Neural progenitor cell (in vitro differentiated cells): ENCODE measurements at regions not wholly inside any gene's neighbourhood (a gene's known extent, or its start where the extent isn't known, plus 50 kb on each side); places are given as distances from the start of the nearest gene placed in this dataset.

Source experiments
- DNase-seq: peaks from one replicate; pipeline ENCODE4 v3.0.0-alpha.2; 2016; ENCODE audit warnings: low spot score
- H2AFZ ChIP-seq: fragments of 200-600 bp; sonication (generic); replicated peaks from 2 replicates; pipeline ENCODE4 v1.6.1; 2016; ENCODE audit warnings: antibody characterized with exemption
- H3F3A ChIP-seq: fragments of 200-600 bp; sonication (generic); 2 replicates; pipeline ENCODE4 v1.6.1; 2016; ENCODE audit warnings: antibody characterized with exemption, low read depth
- H3K27ac ChIP-seq: fragments of 200-600 bp; sonication (generic); 2 replicates; pipeline ENCODE4 v1.5.1; 2016; ENCODE audit warnings: mild to moderate bottlenecking
- H3K27me3 ChIP-seq: fragments of 200-600 bp; sonication (generic); 2 replicates; pipeline ENCODE4 v1.6.1; 2016; ENCODE audit warnings: mild to moderate bottlenecking, moderate library complexity
- H3K36me3 ChIP-seq: fragments of 200-600 bp; sonication (generic); 2 replicates; pipeline ENCODE4 v1.5.1; 2016
- H3K4me1 ChIP-seq: fragments of 200-600 bp; sonication (generic); 2 replicates; pipeline ENCODE4 v1.6.1; 2016; ENCODE audit warnings: mixed run types
- H3K4me2 ChIP-seq: fragments of 200-600 bp; sonication (generic); 2 replicates; pipeline ENCODE4 v1.6.1; 2016
- H3K4me3 ChIP-seq: fragments of 200-600 bp; sonication (generic); 2 replicates; pipeline ENCODE4 v1.5.1; 2016
- H3K79me2 ChIP-seq: fragments of 200-600 bp; sonication (generic); 2 replicates; pipeline ENCODE4 v1.6.1; 2016; ENCODE audit warnings: low read depth
- H3K9ac ChIP-seq: fragments of 200-600 bp; sonication (generic); 2 replicates; pipeline ENCODE4 v1.6.1; 2016
- H3K9me3 ChIP-seq: fragments of 200-600 bp; sonication (generic); 2 replicates; pipeline ENCODE4 v1.5.1; 2016; ENCODE audit warnings: low read depth
- H4K20me1 ChIP-seq: fragments of 200-600 bp; sonication (generic); 2 replicates; pipeline ENCODE4 v1.6.1; 2016; ENCODE audit warnings: low read depth
- H3K27ac Mint-ChIP-seq: 3 replicates; pipeline ENCODE4 v1.8.0; 2021; ENCODE audit warnings: mixed read lengths
- H3K27me3 Mint-ChIP-seq: 2 replicates; pipeline ENCODE4 v1.8.0; 2022; ENCODE audit warnings: low read depth, mild to moderate bottlenecking, inconsistent platforms, moderate library complexity, mixed read lengths; ENCODE audit not compliant: insufficient read depth
- H3K36me3 Mint-ChIP-seq: 3 replicates; pipeline ENCODE4 v1.8.0; 2021; ENCODE audit warnings: mixed read lengths
- H3K4me1 Mint-ChIP-seq: 3 replicates; pipeline ENCODE4 v1.8.0; 2021; ENCODE audit warnings: mixed read lengths
- H3K4me3 Mint-ChIP-seq: 3 replicates; pipeline ENCODE4 v1.8.0; 2021; ENCODE audit warnings: mild to moderate bottlenecking, moderate library complexity, mixed read lengths
- H3K9me3 Mint-ChIP-seq: 3 replicates; pipeline ENCODE4 v1.8.0; 2020; ENCODE audit warnings: mixed read lengths
- CTCF ChIP-seq: fragments of 200-600 bp; sonication (generic); IDR thresholded peaks from 2 replicates; pipeline ENCODE4 v1.5.1; 2017; ENCODE audit warnings: antibody characterized with exemption, mild to moderate bottlenecking
- EZH2 ChIP-seq: fragments of 200-600 bp; sonication (generic); IDR thresholded peaks from 2 replicates; pipeline ENCODE4 v1.6.1; 2017; ENCODE audit warnings: antibody characterized with exemption, mild to moderate bottlenecking, moderate library complexity
- EZH2phosphoT487 ChIP-seq: fragments of 200-600 bp; sonication (generic); IDR thresholded peaks from 2 replicates; pipeline ENCODE4 v1.6.1; 2017; ENCODE audit warnings: antibody characterized with exemption

- Histone ChIP-seq H3F3A (no peaks in the 10 kb centered on the region), H3K4me2 (no peak overlapping the region), H3K36me3 (no peaks in the 10 kb centered on the region), H2AFZ (no peak overlapping the region), H3K9ac (no peak overlapping the region), H3K9me3 (no peaks in the 10 kb centered on the region), H3K4me3 (no peak overlapping the region), H3K27me3 (no peaks in the 10 kb centered on the region), H4K20me1 (no peaks in the 10 kb centered on the region), H3K27ac (no peak overlapping the region), H3K79me2 (no peaks in the 10 kb centered on the region), H3K4me1 (peaks cover 3% of the 10 kb centered on the region)
- no peaks in the 10 kb centered on the region for H3K36me3 Mint-ChIP-seq
- no peaks in the 10 kb centered on the region for H3K27me3 Mint-ChIP-seq
- H3K27ac Mint-ChIP-seq: no peak overlapping the region
- no peak for DNase-seq
- peaks cover 9% of the 10 kb centered on the region for H3K9me3 Mint-ChIP-seq
- no peaks in the 10 kb centered on the region for H3K4me1 Mint-ChIP-seq
- TF ChIP-seq EZH2phosphoT487 (no peak), CTCF (no peak), EZH2 (no peak)
- no peak overlapping the region for H3K4me3 Mint-ChIP-seq
These were observed 87.9 kb downstream of the ATP23 start for GRCh38 chr12:58029260-58029659.

- Mint-ChIP-seq H3K4me3 (no peak overlapping the region), H3K27me3 (no peaks in the 10 kb centered on the region), H3K27ac (no peak overlapping the region), H3K36me3 (no peaks in the 10 kb centered on the region), H3K9me3 (peaks cover 18% of the 10 kb centered on the region), H3K4me1 (no peaks in the 10 kb centered on the region)
- Histone ChIP-seq H3F3A (no peaks in the 10 kb centered on the region), H3K27me3 (no peaks in the 10 kb centered on the region), H3K9ac (no peak overlapping the region), H4K20me1 (no peaks in the 10 kb centered on the region), H3K4me1 (peaks cover 3% of the 10 kb centered on the region), H3K4me2 (no peak overlapping the region), H3K79me2 (no peaks in the 10 kb centered on the region), H3K27ac (no peak overlapping the region), H2AFZ (no peak overlapping the region), H3K9me3 (peaks cover 7% of the 10 kb centered on the region), H3K36me3 (no peaks in the 10 kb centered on the region), H3K4me3 (no peak overlapping the region)
- DNase-seq: no peak
- no peak for TF ChIP-seq EZH2
- TF ChIP-seq CTCF: no peak
- TF ChIP-seq EZH2phosphoT487: no peak
These were observed 89.4 kb downstream of the ATP23 start for GRCh38 chr12:58030566-58031279.

- no peak for DNase-seq
- Histone ChIP-seq H3F3A (no peaks in the 10 kb centered on the region), H3K4me1 (peaks cover 3% of the 10 kb centered on the region), H3K4me2 (no peak overlapping the region), H4K20me1 (no peaks in the 10 kb centered on the region), H3K79me2 (no peaks in the 10 kb centered on the region), H3K9ac (no peak overlapping the region), H3K9me3 (peaks cover 13% of the 10 kb centered on the region), H3K4me3 (no peak overlapping the region), H3K27ac (no peak overlapping the region), H2AFZ (no peak overlapping the region), H3K27me3 (no peaks in the 10 kb centered on the region), H3K36me3 (no peaks in the 10 kb centered on the region)
- H3K4me3 Mint-ChIP-seq: no peak overlapping the region
- no peaks in the 10 kb centered on the region for H3K36me3 Mint-ChIP-seq
- TF ChIP-seq EZH2phosphoT487: no peak
- TF ChIP-seq EZH2: no peak
- no peak for TF ChIP-seq CTCF
- H3K4me1 Mint-ChIP-seq: no peaks in the 10 kb centered on the region
- H3K27me3 Mint-ChIP-seq: no peaks in the 10 kb centered on the region
- H3K27ac Mint-ChIP-seq: no peak overlapping the region
- H3K9me3 Mint-ChIP-seq: peaks cover 28% of the 10 kb centered on the region
These were observed 90.8 kb downstream of the ATP23 start for GRCh38 chr12:58032156-58032555.
